Astrocyte (in vitro differentiated cells and primary cell): ENCODE measurements at regions not wholly inside any gene's neighbourhood (a gene's known extent, or its start where the extent isn't known, plus 50 kb on each side); places are given as distances from the start of the nearest gene placed in this dataset.

Source experiments
- DNase-seq: peaks from one replicate; pipeline ENCODE4 v3.0.0-alpha.2; 2010; ENCODE audit warnings: low read depth
- FAIRE-seq: peaks from 2 replicates; lab custom pipeline; 2011; peaks lifted over from hg19 to GRCh38; lab: Jason Lieb, UNC
- H2AFZ ChIP-seq: 2 replicates; pipeline ENCODE4 v1.6.0; 2012; ENCODE audit warnings: low read depth, low read length, inconsistent platforms
- H3K27ac ChIP-seq: 2 replicates; pipeline ENCODE4 v1.5.1; 2011; ENCODE audit warnings: low read depth, low read length, inconsistent platforms
- H3K27me3 ChIP-seq: 2 replicates; pipeline ENCODE4 v1.6.0; 2011; ENCODE audit warnings: low read length, inconsistent platforms; ENCODE audit not compliant: insufficient read depth
- H3K36me3 ChIP-seq: 2 replicates; pipeline ENCODE4 v1.5.1; 2011; ENCODE audit warnings: low read length, inconsistent platforms; ENCODE audit not compliant: insufficient read depth
- H3K4me1 ChIP-seq: 2 replicates; pipeline ENCODE4 v1.5.1; 2011; ENCODE audit warnings: low read length, inconsistent platforms; ENCODE audit not compliant: insufficient read depth
- H3K4me2 ChIP-seq: 2 replicates; pipeline ENCODE4 v1.6.0; 2012; ENCODE audit warnings: low read length, inconsistent platforms
- H3K4me3 ChIP-seq: 2 replicates; pipeline ENCODE4 v1.5.1; 2011; ENCODE audit warnings: low read depth, mild to moderate bottlenecking, low read length, inconsistent platforms; ENCODE audit not compliant: insufficient read depth
- H3K79me2 ChIP-seq: 2 replicates; pipeline ENCODE4 v1.6.0; 2012; ENCODE audit warnings: mild to moderate bottlenecking, low read length, inconsistent platforms; ENCODE audit not compliant: insufficient read depth
- H3K9ac ChIP-seq: 2 replicates; pipeline ENCODE4 v1.6.0; 2012; ENCODE audit warnings: mild to moderate bottlenecking, low read length, inconsistent platforms
- H3K9me3 ChIP-seq: 2 replicates; pipeline ENCODE4 v1.5.1; 2012; ENCODE audit warnings: low read depth, mild to moderate bottlenecking, low read length, inconsistent platforms; ENCODE audit not compliant: insufficient read depth
- H4K20me1 ChIP-seq: 2 replicates; pipeline ENCODE4 v1.6.0; 2012; ENCODE audit warnings: low read length, inconsistent platforms; ENCODE audit not compliant: insufficient read depth
- H3K27ac Mint-ChIP-seq: one replicate; pipeline ENCODE4 v1.8.0; 2021; ENCODE audit warnings: mild to moderate bottlenecking, mixed read lengths; ENCODE audit not compliant: unreplicated experiment
- H3K27me3 Mint-ChIP-seq: one replicate; pipeline ENCODE4 v1.8.0; 2021; ENCODE audit warnings: low read depth, mixed read lengths; ENCODE audit not compliant: unreplicated experiment
- H3K36me3 Mint-ChIP-seq: one replicate; pipeline ENCODE4 v1.8.0; 2021; ENCODE audit warnings: low read depth, mixed read lengths; ENCODE audit not compliant: unreplicated experiment
- H3K4me1 Mint-ChIP-seq: one replicate; pipeline ENCODE4 v1.8.0; 2021; ENCODE audit warnings: low read depth, mixed read lengths; ENCODE audit not compliant: unreplicated experiment
- H3K4me3 Mint-ChIP-seq: one replicate; pipeline ENCODE4 v1.8.0; 2021; ENCODE audit warnings: mild to moderate bottlenecking, moderate library complexity, mixed read lengths; ENCODE audit not compliant: unreplicated experiment
- H3K9me3 Mint-ChIP-seq: one replicate; pipeline ENCODE4 v1.8.0; 2021; ENCODE audit warnings: mild to moderate bottlenecking, mixed read lengths; ENCODE audit not compliant: unreplicated experiment
- CTCF ChIP-seq: IDR thresholded peaks from 2 replicates; pipeline ENCODE4 v1.5.1; 2011; ENCODE audit warnings: low read depth, mild to moderate bottlenecking, inconsistent platforms, low read length, moderate library complexity; ENCODE audit not compliant: insufficient read depth
- EZH2 ChIP-seq: IDR thresholded peaks from 2 replicates; pipeline ENCODE4 v1.6.1; 2012; ENCODE audit warnings: mild to moderate bottlenecking, low read length, inconsistent platforms; ENCODE audit not compliant: insufficient read depth

GRCh38 chr6:71040841-71041240 lies 84.0 kb upstream of the B3GAT2 start:
- Histone ChIP-seq H3K36me3 (no peaks in the 10 kb centered on the region), H3K27me3 (no peaks in the 10 kb centered on the region), H4K20me1 (no peaks in the 10 kb centered on the region), H2AFZ (no peak overlapping the region), H3K9ac (no peak overlapping the region), H3K9me3 (no peaks in the 10 kb centered on the region), H3K79me2 (no peaks in the 10 kb centered on the region), H3K4me1 (no peaks in the 10 kb centered on the region), H3K4me2 (no peak overlapping the region), H3K27ac (no peak overlapping the region), H3K4me3 (no peak overlapping the region)
- no peak overlapping the region for H3K4me3 Mint-ChIP-seq
- H3K27me3 Mint-ChIP-seq, result peaks cover 6% of the 10 kb centered on the region
- FAIRE-seq (no peak), DNase-seq (no peak)
- no peaks in the 10 kb centered on the region for H3K36me3 Mint-ChIP-seq
- no peak overlapping the region for H3K27ac Mint-ChIP-seq
- H3K4me1 Mint-ChIP-seq, result peaks cover 4% of the 10 kb centered on the region
- TF ChIP-seq CTCF, result no peak
- no peak for TF ChIP-seq EZH2
- no peaks in the 10 kb centered on the region for H3K9me3 Mint-ChIP-seq

- Histone ChIP-seq H3K9me3 (no peaks in the 10 kb centered on the region), H3K9ac (no peak overlapping the region), H3K27me3 (no peaks in the 10 kb centered on the region), H4K20me1 (no peaks in the 10 kb centered on the region), H2AFZ (no peak overlapping the region), H3K79me2 (no peaks in the 10 kb centered on the region), H3K4me1 (no peaks in the 10 kb centered on the region), H3K4me2 (no peak overlapping the region), H3K27ac (no peak overlapping the region), H3K36me3 (no peaks in the 10 kb centered on the region), H3K4me3 (no peak overlapping the region)
- DNase-seq, result no peak
- Mint-ChIP-seq H3K4me3 (no peak overlapping the region), H3K4me1 (peaks cover 6% of the 10 kb centered on the region), H3K27ac (no peak overlapping the region), H3K9me3 (no peaks in the 10 kb centered on the region), H3K36me3 (no peaks in the 10 kb centered on the region), H3K27me3 (peaks cover 5% of the 10 kb centered on the region)
- FAIRE-seq, result no peak
- TF ChIP-seq CTCF, result no peak
Measured at GRCh38 chr6:71043902-71044301, 87.0 kb upstream of the B3GAT2 start.

GRCh38 chr6:71044753-71045152 lies 87.9 kb upstream of the B3GAT2 start:
- H3K9me3 Mint-ChIP-seq, result no peaks in the 10 kb centered on the region
- TF ChIP-seq EZH2 (no peak), CTCF (no peak)
- no peak overlapping the region for H3K27ac ChIP-seq
- H3K9me3 ChIP-seq, result no peaks in the 10 kb centered on the region
- no peak overlapping the region for H3K4me3 Mint-ChIP-seq
- no peak for FAIRE-seq
- peaks cover 5% of the 10 kb centered on the region for H3K27me3 Mint-ChIP-seq
- no peak overlapping the region for H3K9ac ChIP-seq
- no peak for DNase-seq
- H3K4me1 Mint-ChIP-seq, result peaks cover 6% of the 10 kb centered on the region
- no peaks in the 10 kb centered on the region for H3K79me2 ChIP-seq
- H4K20me1 ChIP-seq, result no peaks in the 10 kb centered on the region
- H3K27ac Mint-ChIP-seq, result no peak overlapping the region
- H3K4me1 ChIP-seq, result no peaks in the 10 kb centered on the region
- no peak overlapping the region for H3K4me2 ChIP-seq
- H3K36me3 Mint-ChIP-seq, result no peaks in the 10 kb centered on the region
- no peak overlapping the region for H3K4me3 ChIP-seq
- no peaks in the 10 kb centered on the region for H3K27me3 ChIP-seq
- no peaks in the 10 kb centered on the region for H3K36me3 ChIP-seq
- H2AFZ ChIP-seq, result no peak overlapping the region
